Ectodermal cell (in vitro differentiated cells): ENCODE measurements at regions not wholly inside any gene's neighbourhood (a gene's known extent, or its start where the extent isn't known, plus 50 kb on each side); places are given as distances from the start of the nearest gene placed in this dataset.
"Not testable (repeated sequence)": the region's sequence is repeated elsewhere in the genome, so short reads cannot be mapped to it uniquely, and the experiment has no call there.

Experiments used
- H3K27ac ChIP-seq: 2 replicates; pipeline ENCODE4 v1.7.0; 2013; ENCODE audit warnings: mild to moderate bottlenecking, low read depth, low read length; ENCODE audit not compliant: insufficient read depth, poor library complexity, severe bottlenecking
- H3K27me3 ChIP-seq: 2 replicates; pipeline ENCODE4 v1.7.0; 2013; ENCODE audit warnings: mild to moderate bottlenecking, low read length; ENCODE audit not compliant: insufficient read depth, control insufficient read depth, poor library complexity, severe bottlenecking
- H3K36me3 ChIP-seq: one replicate; pipeline ENCODE4 v1.7.0; 2013; ENCODE audit warnings: low read length; ENCODE audit not compliant: control insufficient read depth, insufficient read depth
- H3K4me1 ChIP-seq: one replicate; pipeline ENCODE4 v1.7.0; 2013; ENCODE audit warnings: low read length; ENCODE audit not compliant: control insufficient read depth, insufficient read depth
- H3K4me3 ChIP-seq: 2 replicates; pipeline ENCODE4 v1.7.0; 2013; ENCODE audit warnings: low read depth, low read length, control low read depth; ENCODE audit not compliant: insufficient read depth
- H3K9me3 ChIP-seq: 2 replicates; pipeline ENCODE4 v1.7.0; 2013; ENCODE audit warnings: mild to moderate bottlenecking, low read length, moderate library complexity; ENCODE audit not compliant: control insufficient read depth
- WGBS, 2 experiments: methylation state at CpG; one replicate each; pipeline ENCODE4 v1.1.7; 2013; ENCODE audit warnings: missing lambda C conversion rate in 2 of 2; 5-methylcytosine and 5-hydroxymethylcytosine counted together

- Histone ChIP-seq H3K36me3 (no peaks in the 10 kb centered on the region), H3K4me3 (no peak overlapping the region), H3K27ac (no peak overlapping the region), H3K9me3 (no peaks in the 10 kb centered on the region), H3K27me3 (no peaks in the 10 kb centered on the region), H3K4me1 (no peaks in the 10 kb centered on the region)
- WGBS, 2 experiments, result 100% methylated on average over 1 of the region's 3 CpGs
Measured at GRCh38 chr4:74570095-74570494, 125.2 kb downstream of the AREG start.

DNA sequence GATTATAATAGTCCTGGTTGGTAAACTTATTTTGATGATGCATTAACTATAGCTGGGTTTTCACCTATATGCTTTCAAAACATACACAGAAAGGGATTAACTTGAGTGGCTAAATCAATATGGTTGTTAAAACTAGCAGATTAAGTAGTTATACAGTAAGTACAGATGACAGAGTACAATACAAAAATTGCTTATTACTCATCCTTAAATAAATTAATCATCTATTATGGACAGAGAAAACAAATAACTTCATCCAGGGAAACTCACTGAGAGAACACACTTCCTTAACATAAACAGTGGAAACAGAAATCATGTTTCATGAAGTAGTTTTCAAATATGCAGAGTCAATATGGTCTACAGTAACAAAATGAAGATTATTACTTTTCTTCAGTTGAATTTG is 133.4 kb downstream of the AREG start:
- H3K9me3 ChIP-seq, result no peaks in the 10 kb centered on the region
- H3K4me3 ChIP-seq, result no peak overlapping the region
- H3K27ac ChIP-seq, result no peak overlapping the region
- no peaks in the 10 kb centered on the region for H3K4me1 ChIP-seq
- H3K36me3 ChIP-seq, result no peaks in the 10 kb centered on the region
- H3K27me3 ChIP-seq, result no peaks in the 10 kb centered on the region

DNA sequence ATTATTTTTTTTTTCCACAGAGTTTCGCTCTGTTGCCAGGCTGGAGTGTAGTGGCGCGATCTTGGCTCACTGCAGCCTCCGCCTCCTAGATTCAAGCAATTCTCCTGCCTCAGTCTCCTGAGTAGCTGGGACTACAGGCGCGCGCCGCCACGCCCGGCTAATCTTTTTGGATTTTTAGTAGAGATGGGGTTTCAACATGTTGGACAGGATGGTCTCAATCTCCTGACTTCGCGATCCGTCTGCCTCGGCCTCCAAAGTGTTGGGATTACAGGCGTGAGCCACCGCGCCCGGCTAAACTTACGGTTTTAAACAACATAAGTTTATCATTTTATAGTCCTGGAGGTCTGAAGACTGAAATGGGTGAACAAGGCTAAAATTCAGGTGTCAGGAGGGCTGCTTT is 133.9 kb downstream of the AREG start:
- not testable (repeated sequence) for H3K27me3 ChIP-seq, H3K9me3 ChIP-seq, H3K4me3 ChIP-seq, H3K4me1 ChIP-seq, H3K27ac ChIP-seq, H3K36me3 ChIP-seq
- WGBS, 2 experiments, result 83 to 87% methylated on average over 19 of the region's 19 CpGs

DNA sequence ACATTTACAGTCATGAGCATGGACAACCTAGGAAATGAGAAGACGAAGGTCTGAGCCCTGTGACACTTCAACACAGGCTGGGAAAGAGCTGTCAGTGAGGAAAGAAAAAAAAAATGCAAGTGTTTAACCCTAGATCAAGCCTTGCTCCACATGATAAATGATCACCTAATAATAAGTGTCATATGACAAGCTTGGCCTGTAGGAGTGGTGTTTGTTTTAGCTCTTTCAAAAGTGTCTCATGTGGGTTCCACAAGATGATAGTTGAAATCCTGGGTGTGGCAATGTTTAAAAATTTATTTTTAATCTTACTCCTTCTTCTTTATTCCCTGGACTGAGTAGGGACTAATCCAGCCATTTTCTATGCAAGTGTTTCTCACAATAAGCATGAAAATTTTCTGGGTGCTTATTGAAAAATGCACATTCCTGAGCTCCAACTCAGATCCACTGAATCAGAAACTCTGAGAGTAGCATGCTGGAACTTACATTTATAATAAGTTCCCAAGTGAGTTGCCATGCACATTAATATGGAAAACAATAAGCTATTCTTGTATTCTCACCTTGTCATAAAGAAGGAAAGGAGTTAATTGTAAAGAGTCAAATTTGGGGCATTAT is 138.3 kb downstream of the AREG start:
- Histone ChIP-seq H3K27ac (no peak overlapping the region), H3K4me1 (no peaks in the 10 kb centered on the region), H3K9me3 (no peaks in the 10 kb centered on the region), H3K4me3 (no peak overlapping the region), H3K27me3 (no peaks in the 10 kb centered on the region), H3K36me3 (no peaks in the 10 kb centered on the region)
- 0% methylated on average over 1 of the region's 1 CpG for WGBS, 2 experiments

DNA sequence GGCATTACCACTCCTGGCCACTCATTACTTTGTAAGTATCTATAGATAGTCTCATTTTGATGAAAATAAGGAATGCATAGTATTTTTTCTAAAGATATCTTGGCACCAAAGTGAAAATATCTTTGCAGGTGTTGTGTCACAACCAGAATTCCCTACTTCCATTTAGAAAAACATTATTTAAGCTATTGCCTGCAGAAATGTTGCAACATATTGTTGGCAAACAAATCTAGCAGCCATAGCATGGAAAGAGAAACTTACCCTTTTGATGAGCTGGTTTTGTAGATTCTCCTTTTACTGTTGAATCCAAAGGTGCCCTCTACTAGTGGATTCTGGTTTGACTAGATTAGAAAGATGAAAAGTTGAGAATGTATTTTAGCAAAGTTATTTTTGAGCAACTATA is 138.8 kb downstream of the AREG start:
- Histone ChIP-seq H3K27ac (no peak overlapping the region), H3K9me3 (no peaks in the 10 kb centered on the region), H3K27me3 (no peaks in the 10 kb centered on the region), H3K4me3 (no peak overlapping the region), H3K36me3 (no peaks in the 10 kb centered on the region), H3K4me1 (no peaks in the 10 kb centered on the region)

- no peak overlapping the region for H3K4me3 ChIP-seq
- no peaks in the 10 kb centered on the region for H3K36me3 ChIP-seq
- H3K4me1 ChIP-seq, result no peaks in the 10 kb centered on the region
- 95 to 97% methylated on average over 5 of the region's 5 CpGs for WGBS, 2 experiments
- H3K27ac ChIP-seq, result no peak overlapping the region
- H3K27me3 ChIP-seq, result no peaks in the 10 kb centered on the region
- H3K9me3 ChIP-seq, result no peaks in the 10 kb centered on the region
Measured at GRCh38 chr4:74588350-74588749, 143.4 kb downstream of the AREG start.

- H3K4me3 ChIP-seq, result no peak overlapping the region
- no peaks in the 10 kb centered on the region for H3K36me3 ChIP-seq
- H3K27ac ChIP-seq, result no peak overlapping the region
- H3K27me3 ChIP-seq, result no peaks in the 10 kb centered on the region
- H3K9me3 ChIP-seq, result no peaks in the 10 kb centered on the region
- no peaks in the 10 kb centered on the region for H3K4me1 ChIP-seq
Measured at GRCh38 chr4:74590476-74590875, 145.5 kb downstream of the AREG start.

GRCh38 chr4:74598611-74599325 is 153.8 kb downstream of the AREG start:
- Histone ChIP-seq H3K9me3 (no peaks in the 10 kb centered on the region), H3K4me3 (no peak overlapping the region)
- WGBS, 2 experiments, result 93 to 100% methylated on average over 1 to 2 of the region's 4 CpGs

GRCh38 chr4:74603186-74603585 is 158.2 kb downstream of the AREG start:
- WGBS, 2 experiments, result 95% methylated on average over 3 of the region's 3 CpGs

More at GRCh38 chr4:74598611-74599325, 153.8 kb downstream of the AREG start:
- Histone ChIP-seq H3K27ac (no peak overlapping the region), H3K4me1 (no peaks in the 10 kb centered on the region), H3K27me3 (no peaks in the 10 kb centered on the region), H3K36me3 (no peaks in the 10 kb centered on the region)

DNA sequence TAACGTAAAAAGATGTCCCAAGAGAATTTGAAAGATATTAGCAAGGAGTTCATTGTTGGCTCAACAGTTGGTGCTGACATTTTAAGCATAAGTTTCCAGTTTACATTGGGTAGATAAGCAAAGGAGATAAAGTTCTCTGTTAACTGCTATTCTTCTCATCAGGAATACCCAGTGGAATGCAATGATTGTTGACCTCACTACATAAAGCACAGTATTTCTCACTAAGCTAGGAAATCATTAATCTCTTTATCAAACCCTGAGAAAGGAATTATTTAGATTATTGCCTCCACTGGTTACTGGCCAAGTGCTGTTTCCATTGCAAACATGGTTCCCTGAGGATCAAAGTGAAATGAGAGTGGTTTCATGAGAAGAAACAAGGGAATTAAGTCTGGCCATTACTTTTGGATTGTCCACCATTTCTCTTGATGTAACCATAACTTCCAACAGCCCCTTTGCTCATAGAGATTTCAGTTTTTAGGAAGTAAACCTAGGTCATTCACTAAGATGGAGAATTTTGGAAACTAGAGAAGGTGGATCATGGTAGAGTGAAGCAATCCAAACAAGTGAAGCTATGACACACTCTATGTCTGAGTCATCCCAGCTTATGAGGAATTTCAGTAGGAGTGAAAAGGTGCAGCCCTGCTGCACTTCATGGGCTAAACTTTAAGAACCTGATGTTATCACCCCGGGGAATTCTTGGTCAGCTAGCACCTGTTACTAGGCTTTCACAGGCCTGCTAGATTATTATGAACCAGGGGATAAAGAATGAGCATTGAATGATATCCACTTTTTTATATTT is 163.4 kb downstream of the AREG start:
- Histone ChIP-seq H3K9me3 (no peaks in the 10 kb centered on the region), H3K36me3 (no peaks in the 10 kb centered on the region), H3K27ac (no peak overlapping the region), H3K4me1 (no peaks in the 10 kb centered on the region), H3K4me3 (no peak overlapping the region), H3K27me3 (no peaks in the 10 kb centered on the region)
- 91 to 95% methylated on average over 2 of the region's 2 CpGs for WGBS, 2 experiments

More at GRCh38 chr4:74603186-74603585, 158.2 kb downstream of the AREG start:
- H3K27me3 ChIP-seq, result no peaks in the 10 kb centered on the region
- H3K4me3 ChIP-seq, result no peak overlapping the region
- no peaks in the 10 kb centered on the region for H3K36me3 ChIP-seq
- no peaks in the 10 kb centered on the region for H3K9me3 ChIP-seq
- H3K27ac ChIP-seq, result no peak overlapping the region
- H3K4me1 ChIP-seq, result no peaks in the 10 kb centered on the region
